ENCODE measurements at regions not wholly inside any gene's neighbourhood (a gene's known extent, or its start where the extent isn't known, plus 50 kb on each side); places are given as distances from the start of the nearest gene placed in this dataset.
"Not testable (repeated sequence)": the region's sequence is repeated elsewhere in the genome, so short reads cannot be mapped to it uniquely, and the experiment has no call there.

GRCh38 chr1:83369853-83370252, 629.1 kb downstream of the TTLL7 start:
- H3K27ac ChIP-seq; DNase-seq (ENCODE audit: low spot score); H3K4me3 ChIP-seq: not testable (repeated sequence)

DNA sequence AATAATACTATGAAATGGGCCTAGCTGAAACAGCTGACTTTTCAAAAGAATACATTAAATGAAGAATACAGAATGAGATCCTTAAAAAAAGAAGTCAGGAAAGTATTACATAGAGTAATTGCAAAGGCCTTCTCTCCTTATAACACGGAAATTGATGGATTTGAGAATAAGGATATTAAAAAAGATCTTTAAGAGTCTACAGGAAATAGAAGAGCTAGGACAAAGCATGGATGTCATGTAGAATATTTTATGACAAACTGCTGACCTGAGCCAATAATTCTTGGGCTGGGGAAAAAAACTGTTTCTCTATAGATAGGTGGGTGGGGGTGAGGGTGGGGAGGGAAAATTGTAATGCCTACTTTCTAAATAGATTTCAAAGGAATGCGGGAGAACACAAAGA, 633.6 kb downstream of the TTLL7 start:
- not testable (repeated sequence) for H3K27ac ChIP-seq; DNase-seq (ENCODE audit: low spot score); H3K4me3 ChIP-seq

DNA sequence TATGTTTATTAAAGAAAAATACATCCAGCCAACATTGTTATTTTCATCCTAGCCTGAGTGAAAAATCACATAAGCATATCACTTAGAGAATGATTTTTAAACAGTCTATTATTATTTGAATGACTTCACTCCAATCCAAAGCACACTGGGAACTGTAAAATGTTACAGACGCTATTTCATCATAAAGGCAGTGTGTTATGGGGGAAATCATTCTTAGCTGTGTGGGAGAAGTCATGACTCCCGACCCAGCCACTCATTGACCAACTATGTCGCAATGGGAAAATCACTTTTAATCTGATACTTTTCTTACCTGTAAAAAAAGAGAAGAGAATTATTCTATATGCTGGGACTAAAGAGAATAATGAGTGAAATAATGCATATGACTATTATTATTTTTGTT, 653.6 kb downstream of the TTLL7 start:
- not testable (repeated sequence) for H3K4me3 ChIP-seq; DNase-seq (ENCODE audit: low spot score); H3K27ac ChIP-seq

DNA sequence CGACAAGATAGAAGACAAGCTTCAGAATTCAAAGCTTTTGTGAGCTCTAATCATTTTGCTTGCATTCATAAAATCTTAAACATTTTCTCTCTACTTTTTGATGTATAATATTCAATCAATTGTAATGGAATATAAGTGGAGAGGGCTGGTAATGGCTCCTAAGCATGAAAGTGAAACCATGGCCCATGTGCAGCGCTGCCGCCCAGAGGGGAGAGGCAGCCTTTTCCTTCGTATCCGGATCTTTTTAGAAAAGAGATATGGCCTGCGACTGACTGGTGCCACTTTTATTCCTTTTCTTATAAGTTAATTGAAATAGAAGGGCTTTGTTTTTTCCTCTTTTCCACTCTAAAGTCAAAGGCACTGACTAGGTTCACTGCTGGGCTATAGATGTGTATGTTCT, 655.2 kb downstream of the TTLL7 start:
- H3K27ac ChIP-seq; DNase-seq (ENCODE audit: low spot score); H3K4me3 ChIP-seq: not testable (repeated sequence)

DNA sequence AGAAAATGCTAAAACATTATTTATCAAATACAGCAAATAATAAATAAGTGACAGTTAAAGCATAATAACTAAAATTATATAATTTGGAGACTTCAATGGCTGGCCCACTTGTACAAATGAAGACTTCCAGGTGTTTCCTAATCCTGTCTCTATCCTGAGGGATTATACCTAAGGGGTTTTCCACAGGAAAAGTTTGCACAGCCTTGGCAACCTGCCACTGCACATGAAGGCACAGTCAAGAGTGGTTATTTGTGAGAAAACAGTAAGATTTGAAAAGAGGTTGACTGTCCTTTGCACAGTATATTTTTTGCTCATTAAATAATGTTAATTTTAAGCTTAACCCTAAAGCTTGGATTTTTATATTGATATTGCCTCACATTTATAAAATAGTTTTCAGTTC, 655.9 kb downstream of the TTLL7 start:
- not testable (repeated sequence) for DNase-seq (ENCODE audit: low spot score); H3K27ac ChIP-seq; H3K4me3 ChIP-seq

DNA sequence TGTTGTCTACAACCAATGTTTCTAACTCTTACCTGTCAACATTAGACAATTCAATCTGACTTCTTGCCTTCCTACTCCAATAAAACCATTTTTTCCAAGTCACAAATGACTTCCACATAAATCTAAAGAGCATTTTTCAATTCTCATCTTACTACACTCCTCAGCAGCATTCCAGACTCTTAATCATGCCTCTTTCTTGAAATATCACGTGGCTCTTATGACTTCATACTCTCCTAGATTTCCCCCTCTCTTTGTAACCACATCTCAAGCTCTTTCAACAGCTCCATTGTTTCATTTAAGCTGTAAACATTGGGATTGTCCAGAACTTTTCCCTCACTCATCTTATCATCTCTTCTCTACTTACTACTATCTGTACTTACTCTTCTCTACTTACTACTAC, 666.6 kb downstream of the TTLL7 start:
- not testable (repeated sequence) for H3K4me3 ChIP-seq

GRCh38 chr1:83318366-83318765, 680.6 kb downstream of the TTLL7 start:
- no peak overlapping the region for H3K27ac ChIP-seq
- no peak overlapping the region for H3K4me3 ChIP-seq
- no peak for TF ChIP-seq CTCF (IDR thresholded peaks at IDR 0.05)
- no peak for DNase-seq (ENCODE audit: low spot score)

More for the DNA sequence above, 666.6 kb downstream of the TTLL7 start:
- not testable (repeated sequence) for H3K27ac ChIP-seq; DNase-seq (ENCODE audit: low spot score)

GRCh38 chr1:83315446-83315845, 683.5 kb downstream of the TTLL7 start:
- H3K4me3 ChIP-seq; DNase-seq (ENCODE audit: low spot score); H3K27ac ChIP-seq: not testable (repeated sequence)

DNA sequence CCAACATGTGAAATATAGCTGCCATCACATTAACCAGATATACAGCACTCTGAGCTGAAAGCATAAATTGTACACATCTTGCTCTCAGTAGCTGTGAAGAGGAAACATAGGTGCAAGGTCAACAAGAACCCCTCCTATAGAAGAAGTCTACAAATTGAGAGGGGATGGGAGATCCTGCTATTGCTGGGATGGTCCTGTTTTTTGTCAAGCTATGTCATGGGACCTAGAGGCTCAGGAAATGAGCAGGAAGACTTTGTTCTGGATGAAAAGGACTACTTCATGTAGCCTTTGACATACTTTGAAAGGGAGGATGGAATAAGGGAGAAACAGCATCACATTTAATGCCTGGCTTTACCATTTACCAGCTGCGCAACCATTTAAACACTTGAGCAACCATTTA, 688.8 kb downstream of the TTLL7 start:
- not testable (repeated sequence) for DNase-seq (ENCODE audit: low spot score); H3K4me3 ChIP-seq; H3K27ac ChIP-seq

- not testable (repeated sequence) for DNase-seq (ENCODE audit: low spot score); H3K27ac ChIP-seq; H3K4me3 ChIP-seq
These were observed 689.9 kb downstream of the TTLL7 start for GRCh38 chr1:83309035-83309434.

- H3K27ac ChIP-seq; DNase-seq (ENCODE audit: low spot score); H3K4me3 ChIP-seq: not testable (repeated sequence)
These were observed 692.1 kb downstream of the TTLL7 start for GRCh38 chr1:83306811-83307210.

DNA sequence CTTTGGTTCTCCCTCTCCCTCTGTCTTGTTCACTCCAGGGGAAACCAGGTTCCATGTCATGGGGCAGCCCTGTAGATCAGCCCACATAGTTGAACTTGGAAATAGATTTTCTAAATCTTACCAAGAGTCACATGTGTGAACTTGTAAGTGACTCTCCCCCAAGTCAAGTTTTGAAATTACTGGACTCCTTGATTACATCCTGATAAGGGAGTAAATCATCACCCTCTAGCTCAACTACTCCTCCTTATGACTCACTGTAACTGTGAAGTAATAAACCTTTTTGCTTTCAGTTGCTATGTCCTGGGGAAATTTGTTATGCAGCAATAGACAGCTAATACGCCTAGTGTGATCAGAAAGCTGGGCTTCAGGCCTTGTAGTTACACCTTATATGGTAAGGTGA, 703.3 kb downstream of the TTLL7 start:
- H3K4me3 ChIP-seq; DNase-seq (ENCODE audit: low spot score); H3K27ac ChIP-seq: not testable (repeated sequence)

DNA sequence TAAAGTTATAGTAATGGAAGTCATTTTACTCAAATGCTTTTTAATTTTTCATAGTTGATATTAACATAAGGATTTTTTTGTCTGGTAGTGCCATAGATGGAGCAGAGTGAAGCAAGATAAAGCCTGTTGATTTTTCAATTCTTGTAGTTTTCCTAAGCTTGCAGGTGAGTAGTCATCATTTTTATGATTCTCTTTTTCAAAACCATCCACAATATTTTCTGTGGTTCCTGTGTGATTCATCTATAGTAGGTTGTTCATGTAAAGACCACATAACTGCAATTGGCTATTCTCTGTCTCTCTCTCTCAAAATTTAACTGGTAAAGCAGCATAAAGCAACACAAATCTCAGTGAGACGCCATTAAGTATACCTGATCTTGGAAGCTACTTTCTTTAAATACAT, 711.5 kb downstream of the TTLL7 start:
- not testable (repeated sequence) for DNase-seq (ENCODE audit: low spot score); H3K4me3 ChIP-seq; H3K27ac ChIP-seq

GRCh38 chr1:83274656-83275055, 724.3 kb downstream of the TTLL7 start:
- not testable (repeated sequence) for DNase-seq (ENCODE audit: low spot score); H3K4me3 ChIP-seq; H3K27ac ChIP-seq

DNA sequence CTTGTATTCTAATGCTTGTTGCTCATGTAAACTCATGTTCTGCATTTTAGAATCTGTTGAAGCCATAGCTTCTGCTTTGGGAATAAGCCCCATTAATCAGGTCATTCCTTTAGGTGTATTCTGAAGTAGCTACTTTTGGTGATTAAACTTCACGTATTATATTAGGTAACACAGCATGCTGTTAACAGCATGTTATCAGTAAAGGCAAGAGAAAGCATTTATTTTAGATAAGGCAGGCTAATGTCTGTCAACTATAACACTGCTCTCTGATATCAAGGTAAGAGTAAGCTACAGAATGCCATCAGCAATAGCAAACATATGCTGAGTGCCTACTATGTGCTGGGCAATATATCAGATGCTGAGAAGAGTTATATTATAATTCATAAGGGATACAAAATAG, 726.4 kb downstream of the TTLL7 start:
- not testable (repeated sequence) for H3K4me3 ChIP-seq; DNase-seq (ENCODE audit: low spot score); H3K27ac ChIP-seq

- DNase-seq (ENCODE audit: low spot score); H3K4me3 ChIP-seq; H3K27ac ChIP-seq: not testable (repeated sequence)
These were observed 727.1 kb downstream of the TTLL7 start for GRCh38 chr1:83271834-83272233.

DNA sequence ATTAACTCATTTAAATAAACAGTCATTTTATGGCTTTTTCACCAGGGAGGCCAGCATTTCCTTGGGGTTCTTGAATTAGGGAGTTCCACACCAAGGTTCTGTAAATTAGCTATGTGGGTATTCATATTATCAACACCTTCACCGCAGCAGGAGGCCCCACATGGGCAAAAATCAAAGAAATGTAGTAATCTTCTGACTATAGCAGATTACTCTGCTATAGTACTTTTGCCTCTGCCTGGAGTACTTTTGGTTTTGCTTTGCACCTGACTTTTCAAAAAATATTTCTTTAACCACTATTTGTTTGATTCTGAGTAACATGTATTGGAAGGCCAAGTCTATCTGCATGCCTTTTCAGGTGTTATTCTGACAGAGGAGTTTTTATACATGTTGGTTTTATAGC, 728.1 kb downstream of the TTLL7 start:
- H3K4me3 ChIP-seq; H3K27ac ChIP-seq; DNase-seq (ENCODE audit: low spot score): not testable (repeated sequence)

- not testable (repeated sequence) for DNase-seq (ENCODE audit: low spot score); H3K4me3 ChIP-seq; H3K27ac ChIP-seq
These were observed 735.1 kb downstream of the TTLL7 start for GRCh38 chr1:83263808-83264207.

GRCh38 chr1:83251687-83252086, 747.2 kb downstream of the TTLL7 start:
- not testable (repeated sequence) for H3K27ac ChIP-seq; DNase-seq (ENCODE audit: low spot score); H3K4me3 ChIP-seq

- not testable (repeated sequence) for H3K27ac ChIP-seq; H3K4me3 ChIP-seq; DNase-seq (ENCODE audit: low spot score)
These were observed 752.2 kb downstream of the TTLL7 start for GRCh38 chr1:83246780-83247179.

Measured in coronary artery (tissue), 2 donors.